GM12892 (cell line): ENCODE measurements at regions not wholly inside any gene's neighbourhood (a gene's known extent, or its start where the extent isn't known, plus 50 kb on each side); places are given as distances from the start of the nearest gene placed in this dataset.

Experiments used
- POLR2A ChIP-seq: IDR thresholded peaks from 2 replicates; pipeline ENCODE4 v1.6.1; 2011; ENCODE audit warnings: low read depth, low read length, control low read depth
- POLR2AphosphoS5 ChIP-seq: IDR thresholded peaks from 2 replicates; pipeline ENCODE4 v1.6.1; 2011; ENCODE audit warnings: low read depth, low read length, control low read depth
- TAF1 ChIP-seq: IDR thresholded peaks from 2 replicates; pipeline ENCODE4 v1.6.1; 2011; ENCODE audit warnings: low read depth, mild to moderate bottlenecking, control low read depth, low read length, borderline replicate concordance

DNA sequence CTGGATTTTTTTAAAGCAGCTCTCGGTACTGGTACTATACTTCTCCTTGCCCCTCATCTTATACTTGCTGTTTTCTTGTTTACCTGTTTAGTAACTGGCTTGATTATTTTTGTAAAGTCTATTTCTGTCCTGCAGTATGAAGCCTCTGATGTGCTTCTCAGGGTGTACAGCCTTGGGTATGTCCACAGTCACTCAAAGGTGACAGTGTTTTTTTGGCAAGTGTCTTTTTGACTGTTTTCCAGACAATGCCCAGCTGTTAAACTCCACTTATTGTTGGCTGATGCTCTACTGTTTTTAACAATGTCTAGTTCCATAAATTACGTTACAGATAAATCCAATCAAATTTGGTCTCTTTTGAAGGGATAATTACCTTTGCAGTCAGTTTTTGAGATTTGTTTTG is 475.2 kb downstream of the JRKL start:
- no peak for TF ChIP-seq POLR2AphosphoS5
- no peak for TF ChIP-seq POLR2A
- TF ChIP-seq TAF1, result no peak
